ENCODE measurements at regions not wholly inside any gene's neighbourhood (a gene's known extent, or its start where the extent isn't known, plus 50 kb on each side); places are given as distances from the start of the nearest gene placed in this dataset.

DNA sequence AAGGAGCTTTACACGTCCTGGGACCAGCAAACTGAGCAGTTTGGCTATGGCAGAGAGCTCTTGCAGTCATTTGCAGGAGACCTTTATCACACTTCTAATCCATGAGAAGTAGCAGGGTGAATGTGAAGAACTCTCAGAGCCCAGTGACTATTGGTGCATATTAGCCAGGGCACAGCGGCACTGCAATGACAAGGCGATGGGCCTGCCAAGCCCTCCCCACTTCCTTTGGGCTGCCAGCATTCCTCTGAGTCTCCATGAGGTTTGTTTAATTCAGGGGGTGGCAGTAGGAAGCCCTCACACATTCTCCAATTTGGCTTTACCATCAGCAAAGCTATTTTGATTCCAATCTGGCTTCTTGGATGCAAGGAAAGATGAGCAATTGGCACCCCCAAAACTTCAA, 79.2 kb upstream of the TSPAN7 start:
- TF ChIP-seq, protein P1, sequence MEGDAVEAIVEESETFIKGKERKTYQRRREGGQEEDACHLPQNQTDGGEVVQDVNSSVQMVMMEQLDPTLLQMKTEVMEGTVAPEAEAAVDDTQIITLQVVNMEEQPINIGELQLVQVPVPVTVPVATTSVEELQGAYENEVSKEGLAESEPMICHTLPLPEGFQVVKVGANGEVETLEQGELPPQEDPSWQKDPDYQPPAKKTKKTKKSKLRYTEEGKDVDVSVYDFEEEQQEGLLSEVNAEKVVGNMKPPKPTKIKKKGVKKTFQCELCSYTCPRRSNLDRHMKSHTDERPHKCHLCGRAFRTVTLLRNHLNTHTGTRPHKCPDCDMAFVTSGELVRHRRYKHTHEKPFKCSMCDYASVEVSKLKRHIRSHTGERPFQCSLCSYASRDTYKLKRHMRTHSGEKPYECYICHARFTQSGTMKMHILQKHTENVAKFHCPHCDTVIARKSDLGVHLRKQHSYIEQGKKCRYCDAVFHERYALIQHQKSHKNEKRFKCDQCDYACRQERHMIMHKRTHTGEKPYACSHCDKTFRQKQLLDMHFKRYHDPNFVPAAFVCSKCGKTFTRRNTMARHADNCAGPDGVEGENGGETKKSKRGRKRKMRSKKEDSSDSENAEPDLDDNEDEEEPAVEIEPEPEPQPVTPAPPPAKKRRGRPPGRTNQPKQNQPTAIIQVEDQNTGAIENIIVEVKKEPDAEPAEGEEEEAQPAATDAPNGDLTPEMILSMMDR (conservative IDR thresholded peaks at IDR 0.05; ENCODE audit: low read length), result no peak
- TF ChIP-seq EZH2phosphoT487 (IDR thresholded peaks at IDR 0.05; ENCODE audit: borderline replicate concordance, low read depth, low read length), result no peak
